ENCODE measurements at regions not wholly inside any gene's neighbourhood (a gene's known extent, or its start where the extent isn't known, plus 50 kb on each side); places are given as distances from the start of the nearest gene placed in this dataset.

- no peak overlapping the region; the same call in 1 of the 2 replicates for H3K27ac ChIP-seq (ENCODE audit: insufficient read depth, low read length)
- peak overlapping the region; percentile 65 for H3K4ac ChIP-seq (ENCODE audit: low read depth, low read length)
- H3K14ac ChIP-seq (replicated peaks; ENCODE audit: low read depth, low read length) = peak overlapping the region; percentile 72; the same call in 1 of the 2 replicates
- H4K8ac ChIP-seq (ENCODE audit: low read depth in 2 of 2, low read length in 2 of 2) = peak overlapping the region; percentile 38 to 51; a peak in 3 of 4 replicates
- H2BK5ac ChIP-seq (ENCODE audit: low read depth, low read length, poor library complexity, severe bottlenecking) = peak overlapping the region; percentile 49
- H3K4me1 ChIP-seq (ENCODE audit: control insufficient read depth, insufficient read depth, low read length) = peaks cover 18% of the 10 kb centered on the region
- H3K79me1 ChIP-seq (ENCODE audit: low read depth in 1 of 2, low read length in 2 of 2) = no peaks in the 10 kb centered on the region
- H2AK5ac ChIP-seq (ENCODE audit: low read depth, low read length) = peak overlapping the region; percentile 66
- no TSS peak for BruUV-seq (replicated peaks)
- H3K27me3 ChIP-seq (ENCODE audit: control insufficient read depth, insufficient read depth, low read length) = no peaks in the 10 kb centered on the region
- H2BK20ac ChIP-seq (ENCODE audit: low read depth, low read length) = peak overlapping the region; percentile 72
- WGBS, 2 experiments (ENCODE audit: extremely low coverage in 2 of 2, insufficient read length in 1 of 2) = 58 to 80% methylated on average over 1 to 7 of the region's 25 CpGs
- H2AK9ac ChIP-seq (replicated peaks; ENCODE audit: low read depth, low read length, poor library complexity) = peak overlapping the region; percentile 87
- in situ Hi-C loops (cut with MboI; ENCODE audit: low sequenced_read_pairs) (no loop called here), intact Hi-C loops (cut with micrococcal nuclease) (no loop called here), dilution Hi-C loops (cut with HindIII; ENCODE audit: low sequenced_read_pairs, unreplicated experiment) (no loop called here)
- DNase-seq = no peak
- H3K23ac ChIP-seq (ENCODE audit: low read depth, low read length) = peak overlapping the region; percentile 41; the same call in 1 of the 2 replicates
- peak overlapping the region; percentile 75 for H2AFZ ChIP-seq (replicated peaks; ENCODE audit: low read length, poor library complexity)
- H3K56ac ChIP-seq (ENCODE audit: extremely low read depth, insufficient read depth, low read length) = no peak overlapping the region
- POLR2A ChIA-PET (ENCODE audit: unreplicated experiment) = no interaction called here
- peak overlapping the region; percentile 86 for H2BK15ac ChIP-seq (ENCODE audit: low read depth, low read length)
- H3K9ac ChIP-seq (ENCODE audit: low read depth, low read length) = no peak overlapping the region
- no peak; the same call in 1 of the 2 replicates for ATAC-seq (ENCODE audit: low read depth)
- no peaks in the 10 kb centered on the region for H4K20me1 ChIP-seq (ENCODE audit: insufficient read depth, low read length)
- H3K9me3 ChIP-seq (ENCODE audit: control insufficient read depth, insufficient read depth, low read length) = no peaks in the 10 kb centered on the region
- no peaks in the 10 kb centered on the region for H3K36me3 ChIP-seq (ENCODE audit: control insufficient read depth, insufficient read depth, low read length)
- no peak overlapping the region for H3K4me2 ChIP-seq (ENCODE audit: low read depth, low read length)
- peaks cover 15% of the 10 kb centered on the region; the same call in 1 of the 2 replicates for H3K9me1 ChIP-seq (ENCODE audit: insufficient read depth, low read length)
- H3K4me3 ChIP-seq (ENCODE audit: insufficient read depth, low read depth, low read length) = no peak overlapping the region
- H4K91ac ChIP-seq (ENCODE audit: insufficient read depth, low read depth, low read length) = peak overlapping the region; percentile 80
- CTCF ChIA-PET = no interaction called here
- peak overlapping the region; percentile 60 for H2BK120ac ChIP-seq (ENCODE audit: low read depth, low read length)
- peak overlapping the region; percentile 43 for H4K5ac ChIP-seq (ENCODE audit: low read depth, low read length)
- H3K18ac ChIP-seq (ENCODE audit: low read depth, low read length) = peak overlapping the region; percentile 64
- TF ChIP-seq RCOR1 (IDR thresholded peaks at IDR 0.05; ENCODE audit: insufficient replicate concordance, low read length) (no peak), RAD21 (IDR thresholded peaks at IDR 0.05; ENCODE audit: low read length) (no peak), MXI1 (IDR thresholded peaks at IDR 0.05; ENCODE audit: borderline replicate concordance, low read depth, low read length) (no peak), CHD1 (IDR thresholded peaks at IDR 0.05; ENCODE audit: low read depth, low read length) (no peak), CEBPB (IDR thresholded peaks at IDR 0.05; ENCODE audit: low read depth, low read length) (no peak), RFX5 (IDR thresholded peaks at IDR 0.05; ENCODE audit: low read depth, low read length) (no peak), NFE2L2 (IDR thresholded peaks at IDR 0.05; ENCODE audit: low read depth, low read length) (no peak), MAZ (IDR thresholded peaks at IDR 0.05; ENCODE audit: borderline replicate concordance, low read depth, low read length) (no peak), FOS (IDR thresholded peaks at IDR 0.05; ENCODE audit: low read depth, low read length) (no peak), POLR2A (IDR thresholded peaks at IDR 0.05; ENCODE audit: low read depth, low read length) (no peak), ELK1 (IDR thresholded peaks at IDR 0.05; ENCODE audit: borderline replicate concordance, low read depth, low read length) (no peak), CTCF (conservative IDR thresholded peaks at IDR 0.05; ENCODE audit: low read depth, low read length) (no peak), BHLHE40 (IDR thresholded peaks at IDR 0.05; ENCODE audit: low read depth, low read length) (no peak)
- TF ChIP-seq, protein P1, sequence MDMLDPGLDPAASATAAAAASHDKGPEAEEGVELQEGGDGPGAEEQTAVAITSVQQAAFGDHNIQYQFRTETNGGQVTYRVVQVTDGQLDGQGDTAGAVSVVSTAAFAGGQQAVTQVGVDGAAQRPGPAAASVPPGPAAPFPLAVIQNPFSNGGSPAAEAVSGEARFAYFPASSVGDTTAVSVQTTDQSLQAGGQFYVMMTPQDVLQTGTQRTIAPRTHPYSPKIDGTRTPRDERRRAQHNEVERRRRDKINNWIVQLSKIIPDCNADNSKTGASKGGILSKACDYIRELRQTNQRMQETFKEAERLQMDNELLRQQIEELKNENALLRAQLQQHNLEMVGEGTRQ (IDR thresholded peaks at IDR 0.05; ENCODE audit: low read depth, low read length) = no peak
These were observed 53.5 kb upstream of the TNS3 start for GRCh38 chr7:47635091-47636080.
